Fibroblast of skin of scalp (primary cell): ENCODE measurements at regions not wholly inside any gene's neighbourhood (a gene's known extent, or its start where the extent isn't known, plus 50 kb on each side); places are given as distances from the start of the nearest gene placed in this dataset.
"Not testable (repeated sequence)": the region's sequence is repeated elsewhere in the genome, so short reads cannot be mapped to it uniquely, and the experiment has no call there.

Experiments used
- DNase-seq: peaks from one replicate; pipeline ENCODE4 v3.0.0-alpha.2; 2013

DNA sequence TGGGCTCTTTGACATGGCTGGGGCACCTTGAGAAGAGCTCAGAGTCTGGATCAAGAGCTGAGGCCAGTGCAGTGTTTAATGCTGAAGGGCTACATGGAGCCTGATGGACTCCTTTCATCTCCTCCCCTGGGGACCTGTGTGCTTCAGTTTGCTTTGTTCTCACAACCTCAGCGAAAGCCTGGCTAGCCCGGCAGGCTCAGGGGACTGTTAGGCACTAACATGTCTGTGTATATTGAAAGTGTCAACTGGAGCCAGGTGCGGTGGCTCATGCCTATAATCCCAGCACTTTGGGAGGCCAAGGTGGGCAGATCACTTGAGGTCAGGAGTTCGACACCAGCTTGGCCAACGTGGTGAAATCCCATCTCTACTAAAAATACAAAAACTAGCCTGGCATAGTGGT is 194.5 kb downstream of the C1orf94 start:
- DNase-seq = not testable (repeated sequence)

DNA sequence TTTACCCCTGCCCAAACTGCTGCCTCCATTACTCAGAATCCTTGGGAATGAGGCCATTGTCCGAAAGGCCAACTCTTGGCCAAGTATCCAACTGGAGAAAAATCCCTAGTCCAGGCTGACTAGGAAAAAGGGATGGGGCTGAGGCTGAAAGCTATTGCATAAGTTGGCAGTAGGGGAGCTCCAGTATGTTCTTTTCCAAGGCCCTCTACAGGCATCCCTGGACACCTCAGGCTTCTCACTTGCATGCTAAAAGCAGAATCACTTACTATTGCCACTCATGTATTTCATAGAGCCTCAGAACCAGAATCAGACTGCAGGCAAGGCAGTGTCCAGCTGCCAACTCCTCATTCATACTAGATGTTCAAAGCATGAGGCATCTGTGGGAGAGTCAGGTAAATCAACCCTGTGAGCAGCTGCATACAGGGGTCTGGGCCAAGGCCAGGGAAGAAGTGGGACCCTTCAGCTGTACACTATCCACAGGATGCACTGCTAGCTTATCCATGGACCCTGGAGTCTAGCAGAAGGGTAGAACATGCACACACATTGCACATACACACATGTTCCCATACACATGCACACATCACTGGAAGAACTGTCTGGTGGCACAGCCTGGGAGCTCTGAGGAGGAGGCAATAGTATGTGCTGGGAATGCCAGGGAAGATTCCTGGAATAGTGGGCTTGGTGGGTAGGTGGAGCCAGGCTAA is 195.3 kb downstream of the C1orf94 start:
- no peak for DNase-seq

DNA sequence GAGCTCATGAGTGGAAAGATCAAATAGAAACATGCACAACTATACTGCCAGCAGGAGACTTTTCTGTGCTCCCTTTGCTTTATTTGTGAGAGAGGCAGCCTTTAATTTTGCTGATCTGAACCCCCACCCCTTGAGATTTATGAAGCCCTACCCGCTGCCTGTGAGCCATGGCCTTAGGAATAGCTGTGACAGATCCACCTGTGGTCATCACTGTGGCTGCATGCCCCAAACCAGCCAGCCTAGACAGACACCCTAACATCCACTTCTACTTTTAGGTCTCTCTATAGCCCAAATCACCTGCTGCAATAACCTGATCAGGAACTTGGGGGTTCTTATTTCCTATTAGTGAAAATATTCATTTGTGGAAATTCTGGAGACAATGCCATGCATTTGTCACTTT is 196.2 kb downstream of the C1orf94 start:
- DNase-seq = no peak

DNA sequence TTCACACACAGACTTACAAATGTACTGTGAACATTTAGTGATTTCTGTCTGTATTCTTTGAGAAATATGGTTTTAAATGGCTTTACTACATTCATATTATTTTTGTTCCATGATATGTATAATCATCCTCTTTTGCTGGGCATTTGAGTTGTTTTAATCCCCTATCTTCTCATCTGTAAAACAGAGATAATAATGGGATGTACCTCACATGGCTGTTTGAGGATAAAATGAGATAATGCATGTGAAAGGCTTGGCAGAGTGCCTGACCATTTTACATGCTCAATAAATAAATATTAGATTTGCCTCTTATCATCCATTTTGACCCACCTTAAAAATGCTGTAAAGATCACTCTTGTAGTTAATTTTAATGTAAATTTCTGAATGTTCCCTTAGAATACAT is 197.2 kb downstream of the C1orf94 start:
- no peak for DNase-seq

DNA sequence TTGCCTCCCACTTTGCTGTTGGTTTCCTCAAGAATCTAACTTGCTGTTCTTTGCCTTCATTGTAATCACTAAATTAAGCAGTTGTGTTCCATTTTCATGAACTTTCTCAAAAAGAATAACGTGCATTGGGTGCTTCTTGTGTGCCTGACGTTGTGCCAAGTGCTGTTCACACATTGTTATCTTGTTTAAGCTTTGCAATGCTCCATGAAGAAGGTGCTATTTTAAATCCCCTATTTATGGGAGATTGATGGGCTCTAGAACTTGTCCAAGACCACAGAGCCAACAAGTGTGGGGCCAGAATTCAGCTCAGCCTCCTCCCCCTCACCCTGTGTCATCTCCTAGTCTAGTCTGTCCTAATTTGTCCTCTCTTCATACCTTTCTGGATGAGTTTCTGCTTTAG is 199.8 kb downstream of the C1orf94 start:
- no peak for DNase-seq

DNA sequence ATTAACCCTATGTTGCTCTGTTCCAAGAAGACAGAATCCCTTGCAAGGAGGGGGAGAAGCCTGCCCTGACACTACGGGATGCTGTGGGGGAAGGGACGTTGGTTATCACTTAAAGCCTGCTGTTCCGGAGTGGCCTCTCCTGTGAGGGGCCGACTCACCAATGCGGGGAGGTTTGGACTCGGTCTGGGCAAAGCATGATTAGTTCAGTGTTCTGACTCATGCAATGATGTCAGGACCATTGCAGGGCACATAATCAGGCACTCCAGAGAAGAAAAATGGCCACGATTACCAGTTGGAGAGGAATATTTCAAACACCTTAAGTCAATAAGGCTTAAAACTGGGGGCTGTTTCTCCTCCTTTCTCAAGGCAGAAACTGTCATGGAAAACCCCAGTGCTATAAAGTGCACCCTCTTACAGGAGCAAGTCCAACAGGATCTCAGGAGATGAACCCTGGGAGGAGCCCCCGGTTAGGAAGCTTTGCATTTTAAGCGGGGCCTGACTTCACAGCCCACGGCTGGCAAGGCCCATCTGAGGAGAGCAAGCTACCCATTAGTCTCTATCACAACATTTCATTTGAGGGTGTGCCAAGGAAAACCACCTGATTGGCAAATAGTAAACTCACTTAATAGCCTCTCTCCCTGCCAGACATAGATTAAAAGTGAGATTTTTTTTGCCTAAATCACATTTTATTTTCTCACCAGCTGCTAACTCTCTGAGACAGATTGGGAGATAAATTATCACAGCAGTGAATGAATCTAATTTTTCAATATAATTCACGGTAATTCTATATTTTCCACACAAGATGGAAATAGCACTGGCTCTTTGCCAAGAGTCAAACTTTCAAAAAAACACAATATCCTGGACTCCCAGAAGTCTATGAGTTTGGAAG is 202.5 kb downstream of the C1orf94 start:
- peak; percentile 29 for DNase-seq

DNA sequence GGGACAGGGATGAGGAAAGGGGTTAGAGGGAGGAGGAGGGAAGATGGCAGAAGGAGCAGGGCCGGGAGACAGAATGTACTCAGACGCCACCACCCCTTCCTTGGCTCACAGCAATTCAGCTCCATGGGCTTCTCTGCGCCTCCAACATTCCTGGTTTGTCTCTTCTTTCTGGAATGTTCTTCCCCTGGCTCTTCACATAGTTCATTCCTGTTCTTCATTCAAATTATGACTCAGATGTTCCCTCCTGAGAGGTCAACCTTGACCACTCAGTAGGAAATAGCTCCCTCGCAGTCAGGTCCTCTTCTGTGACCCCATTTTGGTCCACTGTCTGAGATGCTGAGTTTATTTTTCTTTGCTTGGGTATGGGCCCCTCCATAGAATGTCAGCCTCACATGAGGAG is 203.2 kb downstream of the C1orf94 start:
- peak; percentile 5 for DNase-seq

DNA sequence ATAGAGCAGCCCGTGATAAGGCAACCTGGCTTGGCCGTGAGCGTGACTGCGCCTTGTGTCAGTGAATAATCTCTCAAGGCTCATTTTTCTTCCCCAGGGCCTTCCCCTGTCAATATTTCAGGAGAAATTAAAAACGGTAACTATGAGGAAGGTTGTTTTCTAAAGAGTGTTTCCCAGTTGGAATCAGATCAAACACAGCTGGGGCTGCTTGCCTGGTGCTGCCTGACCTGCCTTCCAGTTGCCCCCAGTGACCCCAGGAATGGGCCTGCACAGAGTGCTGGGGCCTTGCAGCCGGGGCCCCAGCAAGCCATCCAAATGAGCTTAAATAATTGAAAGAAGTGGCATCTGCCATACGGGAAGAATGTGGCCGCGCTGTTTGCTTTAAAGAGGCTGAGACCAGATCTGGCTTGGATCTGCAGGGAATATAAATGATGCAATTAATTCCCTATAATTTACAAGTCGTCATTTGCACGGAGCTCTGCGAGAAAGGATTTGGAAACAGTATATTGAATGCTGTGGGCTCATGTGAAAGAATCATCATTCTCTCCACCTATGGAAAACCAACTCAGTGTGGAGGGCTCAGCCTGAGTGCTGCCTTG is 203.9 kb downstream of the C1orf94 start:
- DNase-seq = no peak

DNA sequence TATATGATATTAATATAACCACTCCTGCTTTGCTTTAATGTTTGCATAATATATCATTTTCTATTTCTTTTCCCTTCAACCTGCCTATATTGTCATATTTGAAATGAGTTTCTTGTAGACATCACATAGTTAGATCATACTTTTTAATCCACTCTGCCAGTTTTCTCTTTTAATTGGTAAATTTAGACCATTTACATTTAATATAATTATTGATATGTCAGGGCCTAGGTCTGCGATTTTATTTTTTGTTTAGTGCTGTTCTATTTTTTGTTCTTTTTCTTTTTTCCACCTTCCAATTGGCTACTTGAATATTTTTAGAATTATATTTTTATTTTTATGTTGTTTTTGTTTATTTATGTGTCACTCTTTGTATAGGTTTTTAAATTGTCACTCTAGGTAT is 213.3 kb downstream of the C1orf94 start:
- DNase-seq = no peak

DNA sequence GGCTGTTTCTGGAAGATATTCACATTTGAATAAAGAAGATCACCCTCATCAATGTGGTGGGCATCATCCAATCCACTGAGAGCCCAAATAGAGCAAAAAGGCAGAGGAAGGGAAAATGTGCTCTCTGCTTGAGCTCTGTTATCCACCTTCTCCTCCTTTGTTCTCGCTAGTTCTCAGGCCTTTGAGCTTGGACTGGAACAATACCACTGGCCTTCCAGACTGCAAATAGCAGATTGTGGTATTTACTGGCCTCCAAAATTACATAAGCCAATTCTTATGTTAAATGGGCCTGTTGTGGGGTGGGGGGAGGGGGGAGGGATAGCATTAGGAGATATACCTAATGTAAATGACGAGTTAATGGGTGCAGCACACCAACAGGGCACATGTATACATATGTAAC is 219.3 kb downstream of the C1orf94 start:
- DNase-seq = no peak

DNA sequence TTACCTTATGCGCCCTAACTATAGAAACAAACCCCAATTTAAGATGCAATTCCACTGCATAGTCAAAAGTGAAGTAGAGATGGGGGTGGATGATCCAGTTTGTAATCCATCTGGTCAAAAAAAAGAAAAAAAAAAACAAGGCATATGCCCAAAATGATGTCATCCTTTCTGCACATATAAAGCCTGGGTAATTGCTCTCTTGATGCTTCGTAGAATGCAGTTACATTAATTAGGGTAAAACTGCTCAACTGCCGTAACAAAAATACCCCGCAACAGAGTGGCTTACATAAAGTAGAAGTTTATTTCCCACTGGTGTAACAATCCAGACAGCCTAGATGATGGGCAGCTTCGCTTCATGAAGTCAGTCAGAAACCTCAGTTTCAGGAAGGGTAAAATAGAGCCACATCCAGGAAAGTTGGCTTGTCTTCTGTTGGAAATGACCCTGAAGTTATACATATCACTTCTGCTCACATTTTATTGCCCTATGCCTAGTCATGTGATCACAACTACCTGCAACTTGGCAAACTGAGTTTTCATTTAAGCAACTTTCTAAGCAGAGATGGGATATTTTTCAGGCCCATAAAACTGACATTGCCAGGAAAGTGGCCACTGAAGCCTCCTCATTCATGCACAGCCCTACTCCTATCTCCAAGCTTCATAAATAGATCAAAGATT is 221.7 kb downstream of the C1orf94 start:
- DNase-seq = no peak

DNA sequence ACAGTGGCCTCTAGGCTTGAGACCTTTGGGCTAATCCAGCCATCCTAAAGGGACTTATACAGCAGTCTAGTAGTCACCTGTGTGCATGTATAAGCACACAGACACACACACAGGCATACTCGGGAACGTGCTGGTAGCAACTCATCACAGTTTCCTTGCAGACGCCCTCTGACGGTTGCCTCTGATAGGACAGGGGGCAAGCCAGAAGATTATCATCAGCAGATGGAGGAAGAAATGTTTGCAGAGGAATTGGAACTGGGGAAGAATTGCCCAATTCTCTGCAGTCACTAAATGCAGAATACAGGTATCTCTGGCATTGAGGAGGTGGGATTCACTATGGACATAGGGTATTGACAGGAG is 222.2 kb downstream of the C1orf94 start:
- DNase-seq = no peak

DNA sequence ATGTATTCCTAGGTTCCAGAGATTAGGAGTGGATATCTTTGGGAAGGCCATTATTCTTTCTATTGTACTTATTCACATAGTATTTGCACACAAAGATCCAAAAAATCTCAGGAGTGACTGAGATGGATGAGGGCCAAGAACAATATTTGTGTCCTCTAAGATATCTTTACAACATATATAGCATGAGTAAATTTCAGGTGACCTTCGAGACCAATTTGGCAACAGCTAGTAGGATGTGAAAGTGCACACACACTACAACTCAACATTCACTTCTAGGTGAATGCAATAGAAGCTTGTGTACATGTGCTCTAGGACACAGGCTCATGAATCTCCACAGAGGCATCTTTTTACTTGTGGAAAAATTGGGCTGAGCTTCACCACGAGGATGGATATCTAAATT is 224.0 kb downstream of the C1orf94 start:
- no peak for DNase-seq

DNA sequence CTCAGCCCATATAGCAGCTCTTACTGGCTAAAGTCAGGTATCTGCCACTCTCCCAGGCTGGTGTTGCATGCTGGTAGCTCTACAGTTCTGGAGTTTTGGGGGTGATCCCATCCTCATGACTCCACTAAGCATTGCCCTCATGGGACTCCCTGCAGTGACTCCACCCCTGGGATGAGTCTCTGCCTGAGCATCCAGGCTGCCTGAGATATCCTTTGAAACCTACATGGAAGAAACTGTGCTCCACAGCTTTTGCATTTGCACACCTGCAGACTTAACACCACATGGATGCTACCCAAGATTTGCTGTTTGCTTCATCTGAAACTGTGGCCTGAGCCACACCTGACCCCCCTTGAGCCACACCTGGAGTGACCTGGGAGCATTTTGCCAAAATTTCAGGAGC is 226.4 kb downstream of the C1orf94 start:
- DNase-seq = no peak

DNA sequence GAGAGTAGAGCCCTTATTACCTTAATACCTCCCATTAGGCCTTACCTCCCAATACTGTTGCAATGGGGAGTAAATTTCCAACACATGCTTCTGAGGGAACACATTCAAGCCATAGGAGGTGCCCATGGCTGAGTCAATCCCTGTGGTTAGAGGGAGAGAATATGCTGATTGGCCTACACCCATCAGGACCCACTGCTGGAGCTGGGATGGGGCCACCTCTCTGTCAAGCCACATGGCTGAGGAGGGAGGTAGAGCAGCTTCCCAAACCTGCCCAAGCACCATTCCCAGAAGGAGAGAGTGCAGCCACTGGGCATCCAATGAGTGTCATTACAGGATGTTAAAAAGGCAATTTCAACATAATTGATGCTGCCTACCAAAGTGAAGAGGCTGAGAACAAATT is 228.1 kb downstream of the C1orf94 start:
- no peak for DNase-seq

DNA sequence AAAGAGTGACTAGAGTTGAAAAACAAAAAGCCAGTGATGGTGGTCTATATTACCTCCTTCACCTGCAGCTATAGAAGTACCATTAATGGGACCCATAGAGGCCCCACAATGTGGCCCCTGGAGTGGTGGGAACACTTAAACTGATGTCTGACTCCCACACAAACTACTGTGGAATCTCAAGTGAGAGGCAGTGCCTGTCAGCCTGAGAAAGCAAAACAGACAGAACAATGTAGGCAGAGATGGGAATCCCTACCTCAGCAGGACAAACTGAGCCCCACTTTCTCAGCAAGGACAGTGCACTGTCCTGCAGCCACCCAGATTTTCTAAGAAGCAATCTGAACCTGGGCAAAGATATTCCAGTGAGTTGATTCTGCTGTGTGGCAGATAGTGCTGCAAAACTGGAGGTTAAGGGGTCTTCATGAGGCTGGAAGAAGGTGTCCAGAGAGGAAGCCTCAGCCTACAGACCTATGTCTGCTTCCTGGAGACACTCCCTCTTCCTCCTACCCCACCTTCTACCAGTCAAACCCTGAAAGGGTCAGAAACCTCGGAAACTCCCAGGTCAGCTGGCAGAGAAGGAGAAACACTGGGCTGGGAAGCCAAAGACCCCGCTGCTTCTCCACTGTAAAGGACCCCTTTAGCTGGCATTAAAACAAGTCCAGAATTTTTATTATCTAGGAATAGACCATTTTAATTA is 228.7 kb downstream of the C1orf94 start:
- no peak for DNase-seq

DNA sequence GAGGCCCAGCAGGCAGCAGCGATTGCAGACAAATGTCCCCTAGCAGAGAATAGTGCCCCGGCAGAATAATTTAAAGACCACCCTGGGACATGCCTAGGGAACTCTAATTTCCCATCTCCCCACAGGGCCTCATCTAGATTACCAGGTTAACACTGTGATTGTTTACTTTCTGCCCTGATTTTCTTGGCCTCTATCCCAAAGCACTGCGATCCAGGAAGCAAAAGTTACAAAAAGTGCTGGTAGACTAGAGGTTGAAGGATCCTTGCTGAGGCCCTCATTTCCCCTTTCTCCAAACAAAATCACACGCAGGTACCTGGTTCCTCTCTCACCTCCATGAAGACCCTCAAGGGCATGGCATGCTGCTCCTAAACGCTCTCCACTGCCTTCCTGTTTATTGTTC is 229.7 kb downstream of the C1orf94 start:
- DNase-seq = no peak

DNA sequence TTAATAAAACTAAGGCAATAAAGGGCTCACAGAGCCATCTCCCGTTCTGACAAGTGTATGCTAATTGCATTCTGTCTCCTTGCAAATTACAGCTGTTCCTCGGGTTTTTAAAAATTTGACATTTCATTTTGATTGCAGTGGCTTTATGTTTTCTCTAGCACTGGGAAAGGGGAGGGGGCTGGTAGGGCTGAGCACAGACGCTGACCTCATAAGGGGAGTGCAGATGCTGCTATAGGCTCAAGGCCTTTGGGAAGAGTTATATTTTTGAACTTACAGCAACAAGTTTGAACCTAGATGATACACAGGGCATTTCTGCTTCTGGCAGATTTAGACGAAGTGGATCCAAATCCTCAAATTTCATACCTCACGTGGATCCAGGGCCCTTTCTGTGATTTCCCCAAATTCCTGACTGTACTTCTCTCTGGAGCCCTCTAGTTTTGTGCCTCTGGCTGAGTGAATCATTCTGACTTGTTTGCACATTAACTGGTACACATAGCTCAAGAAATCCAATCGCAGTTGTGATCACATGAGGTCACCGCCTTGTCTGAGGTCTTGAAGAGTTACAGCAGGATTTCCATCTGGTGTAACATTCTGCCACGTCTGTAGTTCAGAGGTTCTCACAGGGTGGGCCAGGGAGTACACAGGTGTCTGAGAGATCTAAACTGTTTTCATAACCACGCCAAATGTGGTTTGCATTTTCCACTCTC is 230.3 kb downstream of the C1orf94 start:
- DNase-seq = peak; percentile 49

DNA sequence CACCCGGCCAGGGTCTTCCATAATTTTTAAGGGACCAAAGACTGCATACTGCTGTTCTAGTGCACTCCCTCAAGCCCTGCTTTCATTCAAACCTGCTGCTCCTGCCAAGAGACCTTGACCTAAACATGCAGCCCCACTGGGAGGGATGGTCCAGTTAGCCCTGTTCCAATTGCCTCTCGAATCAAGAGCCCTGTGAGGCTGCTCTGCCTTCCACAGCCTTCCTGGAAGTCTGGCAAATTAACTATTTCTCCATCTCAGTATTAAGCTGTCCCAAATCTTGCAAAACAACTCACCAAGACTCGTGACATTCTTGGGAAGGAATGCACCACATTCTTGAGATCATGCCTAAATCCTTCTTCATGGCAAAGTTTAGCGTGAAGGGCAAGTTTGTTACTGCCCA is 231.3 kb downstream of the C1orf94 start:
- DNase-seq = peak; percentile 43

DNA sequence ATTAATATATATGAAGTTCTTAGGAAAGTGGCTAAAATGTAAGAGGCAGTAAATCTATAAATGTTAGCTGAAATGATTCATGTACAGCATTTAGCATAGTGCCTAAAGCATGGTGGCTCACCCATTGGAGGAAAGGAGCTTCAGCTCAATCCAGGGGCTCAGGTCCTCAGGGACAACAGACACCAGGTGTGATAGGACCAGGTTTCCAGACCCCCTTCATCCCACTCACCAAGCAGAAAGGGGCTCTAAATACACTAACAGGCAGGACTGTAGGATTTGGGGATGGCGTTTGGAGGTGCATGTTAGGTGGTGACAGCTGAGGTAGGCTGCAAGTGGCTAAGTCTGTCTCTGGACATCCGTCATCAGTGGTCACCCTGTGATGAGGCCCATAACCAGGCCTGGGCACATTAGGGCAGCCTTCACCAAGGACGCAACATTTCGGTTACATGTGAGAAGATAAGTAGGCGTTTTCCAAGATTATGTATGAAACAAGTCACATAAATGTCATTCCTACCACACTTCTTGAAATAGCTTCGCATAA is 233.1 kb downstream of the C1orf94 start:
- no peak for DNase-seq

DNA sequence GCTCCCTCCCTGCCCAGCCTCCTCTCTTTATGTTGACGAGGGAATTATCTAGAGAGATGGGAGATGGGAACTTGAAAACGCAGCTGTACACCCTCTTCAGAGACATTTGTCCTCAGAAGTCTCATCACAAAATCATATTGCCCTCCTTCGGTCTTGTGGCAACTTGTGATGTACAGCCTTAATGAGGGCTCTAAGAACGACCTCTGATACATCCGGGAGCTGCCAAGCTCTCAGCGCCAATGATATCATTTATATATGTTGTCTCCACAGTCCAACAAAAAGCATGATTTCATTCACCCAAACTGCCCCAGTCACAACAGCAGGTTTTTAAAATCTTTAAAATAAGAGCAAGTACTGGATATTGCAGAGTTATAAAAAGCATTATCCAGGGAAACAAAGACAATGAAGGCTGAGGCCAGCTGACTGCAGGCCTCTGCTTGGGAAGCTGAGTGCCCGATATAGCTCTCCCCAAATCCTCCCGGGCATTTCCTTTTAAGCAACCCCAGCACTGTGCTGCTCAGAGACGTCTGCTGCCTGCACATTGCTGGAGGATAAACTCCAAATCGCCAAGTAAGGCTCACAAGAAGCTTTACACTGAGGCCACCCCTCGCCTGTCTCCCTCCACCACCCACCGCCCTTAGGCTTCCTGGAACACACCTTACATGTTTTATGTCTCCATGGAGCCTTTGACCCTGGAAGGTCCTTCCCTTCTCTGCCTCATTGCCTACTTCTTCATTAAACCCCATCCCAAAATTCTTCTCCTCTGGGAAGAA is 236.1 kb downstream of the C1orf94 start:
- DNase-seq = no peak
